ENCODE measurements at regions not wholly inside any gene's neighbourhood (a gene's known extent, or its start where the extent isn't known, plus 50 kb on each side); places are given as distances from the start of the nearest gene placed in this dataset.

- H3K27me3 ChIP-seq (ENCODE audit: control insufficient read depth in 1 of 2, insufficient read depth in 2 of 2, low read length in 2 of 2) = no peaks in the 10 kb centered on the region
- no peaks in the 10 kb centered on the region for H3K9me3 ChIP-seq (ENCODE audit: control insufficient read depth in 1 of 2, low read length in 2 of 2)
- H3K9ac ChIP-seq (ENCODE audit: low read depth in 1 of 2, low read length in 2 of 2) = no peak overlapping the region
- H3K36me3 ChIP-seq (ENCODE audit: control insufficient read depth in 1 of 2, insufficient read depth in 2 of 2, low read length in 2 of 2) = no peaks in the 10 kb centered on the region
- no peaks in the 10 kb centered on the region for H3K4me1 ChIP-seq (ENCODE audit: control insufficient read depth in 1 of 2, insufficient read depth in 2 of 2, low read length in 2 of 2)
- H3K4me3 ChIP-seq (ENCODE audit: low read depth in 1 of 2, low read length in 2 of 2) = no peak overlapping the region
- H3K27ac ChIP-seq (ENCODE audit: low read depth, low read length) = no peak overlapping the region
Measured at GRCh38 chr18:27794181-27794926, 382.6 kb downstream of the CDH2 start.

- Histone ChIP-seq H3K36me3 (ENCODE audit: control insufficient read depth in 1 of 2, insufficient read depth in 2 of 2, low read length in 2 of 2) (no peaks in the 10 kb centered on the region), H3K9ac (ENCODE audit: low read depth in 1 of 2, low read length in 2 of 2) (no peak overlapping the region), H3K27me3 (ENCODE audit: control insufficient read depth in 1 of 2, insufficient read depth in 2 of 2, low read length in 2 of 2) (no peaks in the 10 kb centered on the region), H3K27ac (ENCODE audit: low read depth, low read length) (no peak overlapping the region), H3K9me3 (ENCODE audit: control insufficient read depth in 1 of 2, low read length in 2 of 2) (no peaks in the 10 kb centered on the region), H3K4me1 (ENCODE audit: control insufficient read depth in 1 of 2, insufficient read depth in 2 of 2, low read length in 2 of 2) (no peaks in the 10 kb centered on the region), H3K4me3 (ENCODE audit: low read depth in 1 of 2, low read length in 2 of 2) (no peak overlapping the region)
Measured at GRCh38 chr18:27793013-27793785, 383.7 kb downstream of the CDH2 start.

- Histone ChIP-seq H3K27ac (ENCODE audit: low read depth, low read length) (no peak overlapping the region), H3K9me3 (ENCODE audit: control insufficient read depth in 1 of 2, low read length in 2 of 2) (no peaks in the 10 kb centered on the region), H3K4me3 (ENCODE audit: low read depth in 1 of 2, low read length in 2 of 2) (no peak overlapping the region), H3K9ac (ENCODE audit: low read depth in 1 of 2, low read length in 2 of 2) (no peak overlapping the region), H3K4me1 (ENCODE audit: control insufficient read depth in 1 of 2, insufficient read depth in 2 of 2, low read length in 2 of 2) (no peaks in the 10 kb centered on the region), H3K36me3 (ENCODE audit: control insufficient read depth in 1 of 2, insufficient read depth in 2 of 2, low read length in 2 of 2) (no peaks in the 10 kb centered on the region), H3K27me3 (ENCODE audit: control insufficient read depth in 1 of 2, insufficient read depth in 2 of 2, low read length in 2 of 2) (no peaks in the 10 kb centered on the region)
Measured at GRCh38 chr18:27789406-27789805, 387.5 kb downstream of the CDH2 start.

GRCh38 chr18:27787547-27787946 is 389.4 kb downstream of the CDH2 start:
- Histone ChIP-seq H3K4me1 (ENCODE audit: control insufficient read depth in 1 of 2, insufficient read depth in 2 of 2, low read length in 2 of 2) (no peaks in the 10 kb centered on the region), H3K27ac (ENCODE audit: low read depth, low read length) (no peak overlapping the region), H3K9me3 (ENCODE audit: control insufficient read depth in 1 of 2, low read length in 2 of 2) (no peaks in the 10 kb centered on the region), H3K4me3 (ENCODE audit: low read depth in 1 of 2, low read length in 2 of 2) (no peak overlapping the region), H3K27me3 (ENCODE audit: control insufficient read depth in 1 of 2, insufficient read depth in 2 of 2, low read length in 2 of 2) (no peaks in the 10 kb centered on the region), H3K36me3 (ENCODE audit: control insufficient read depth in 1 of 2, insufficient read depth in 2 of 2, low read length in 2 of 2) (no peaks in the 10 kb centered on the region), H3K9ac (ENCODE audit: low read depth in 1 of 2, low read length in 2 of 2) (no peak overlapping the region)

GRCh38 chr18:27785815-27786471 is 391.0 kb downstream of the CDH2 start:
- Histone ChIP-seq H3K9ac (ENCODE audit: low read depth in 1 of 2, low read length in 2 of 2) (no peak overlapping the region), H3K27me3 (ENCODE audit: control insufficient read depth in 1 of 2, insufficient read depth in 2 of 2, low read length in 2 of 2) (no peaks in the 10 kb centered on the region), H3K9me3 (ENCODE audit: control insufficient read depth in 1 of 2, low read length in 2 of 2) (no peaks in the 10 kb centered on the region), H3K27ac (ENCODE audit: low read depth, low read length) (no peak overlapping the region), H3K4me1 (ENCODE audit: control insufficient read depth in 1 of 2, insufficient read depth in 2 of 2, low read length in 2 of 2) (no peaks in the 10 kb centered on the region), H3K36me3 (ENCODE audit: control insufficient read depth in 1 of 2, insufficient read depth in 2 of 2, low read length in 2 of 2) (no peaks in the 10 kb centered on the region), H3K4me3 (ENCODE audit: low read depth in 1 of 2, low read length in 2 of 2) (no peak overlapping the region)

GRCh38 chr18:27780061-27780745 is 396.7 kb downstream of the CDH2 start:
- H3K27ac ChIP-seq (ENCODE audit: low read depth, low read length) = no peak overlapping the region
- H3K36me3 ChIP-seq (ENCODE audit: control insufficient read depth in 1 of 2, insufficient read depth in 2 of 2, low read length in 2 of 2) = no peaks in the 10 kb centered on the region
- H3K9ac ChIP-seq (ENCODE audit: low read depth in 1 of 2, low read length in 2 of 2) = no peak overlapping the region
- no peaks in the 10 kb centered on the region for H3K4me1 ChIP-seq (ENCODE audit: control insufficient read depth in 1 of 2, insufficient read depth in 2 of 2, low read length in 2 of 2)
- H3K4me3 ChIP-seq (ENCODE audit: low read depth in 1 of 2, low read length in 2 of 2) = no peak overlapping the region
- H3K27me3 ChIP-seq (ENCODE audit: control insufficient read depth in 1 of 2, insufficient read depth in 2 of 2, low read length in 2 of 2) = no peaks in the 10 kb centered on the region
- H3K9me3 ChIP-seq (ENCODE audit: control insufficient read depth in 1 of 2, low read length in 2 of 2) = no peaks in the 10 kb centered on the region

- Histone ChIP-seq H3K4me1 (ENCODE audit: control insufficient read depth in 1 of 2, insufficient read depth in 2 of 2, low read length in 2 of 2) (no peaks in the 10 kb centered on the region), H3K4me3 (ENCODE audit: low read depth in 1 of 2, low read length in 2 of 2) (no peak overlapping the region), H3K9me3 (ENCODE audit: control insufficient read depth in 1 of 2, low read length in 2 of 2) (no peaks in the 10 kb centered on the region), H3K27me3 (ENCODE audit: control insufficient read depth in 1 of 2, insufficient read depth in 2 of 2, low read length in 2 of 2) (no peaks in the 10 kb centered on the region), H3K9ac (ENCODE audit: low read depth in 1 of 2, low read length in 2 of 2) (no peak overlapping the region), H3K27ac (ENCODE audit: low read depth, low read length) (no peak overlapping the region), H3K36me3 (ENCODE audit: control insufficient read depth in 1 of 2, insufficient read depth in 2 of 2, low read length in 2 of 2) (no peaks in the 10 kb centered on the region)
Measured at GRCh38 chr18:27778925-27779324, 398.0 kb downstream of the CDH2 start.

GRCh38 chr18:27778441-27778840 is 398.5 kb downstream of the CDH2 start:
- no peaks in the 10 kb centered on the region for H3K27me3 ChIP-seq (ENCODE audit: control insufficient read depth in 1 of 2, insufficient read depth in 2 of 2, low read length in 2 of 2)
- H3K4me1 ChIP-seq (ENCODE audit: control insufficient read depth in 1 of 2, insufficient read depth in 2 of 2, low read length in 2 of 2) = no peaks in the 10 kb centered on the region
- no peak overlapping the region for H3K9ac ChIP-seq (ENCODE audit: low read depth in 1 of 2, low read length in 2 of 2)
- no peaks in the 10 kb centered on the region for H3K9me3 ChIP-seq (ENCODE audit: control insufficient read depth in 1 of 2, low read length in 2 of 2)
- no peak overlapping the region for H3K4me3 ChIP-seq (ENCODE audit: low read depth in 1 of 2, low read length in 2 of 2)
- H3K36me3 ChIP-seq (ENCODE audit: control insufficient read depth in 1 of 2, insufficient read depth in 2 of 2, low read length in 2 of 2) = no peaks in the 10 kb centered on the region
- no peak overlapping the region for H3K27ac ChIP-seq (ENCODE audit: low read depth, low read length)

- H3K4me3 ChIP-seq (ENCODE audit: low read depth in 1 of 2, low read length in 2 of 2) = no peak overlapping the region
- H3K36me3 ChIP-seq (ENCODE audit: control insufficient read depth in 1 of 2, insufficient read depth in 2 of 2, low read length in 2 of 2) = no peaks in the 10 kb centered on the region
- no peaks in the 10 kb centered on the region for H3K9me3 ChIP-seq (ENCODE audit: control insufficient read depth in 1 of 2, low read length in 2 of 2)
- H3K27ac ChIP-seq (ENCODE audit: low read depth, low read length) = no peak overlapping the region
- no peaks in the 10 kb centered on the region for H3K4me1 ChIP-seq (ENCODE audit: control insufficient read depth in 1 of 2, insufficient read depth in 2 of 2, low read length in 2 of 2)
- no peaks in the 10 kb centered on the region for H3K27me3 ChIP-seq (ENCODE audit: control insufficient read depth in 1 of 2, insufficient read depth in 2 of 2, low read length in 2 of 2)
- H3K9ac ChIP-seq (ENCODE audit: low read depth in 1 of 2, low read length in 2 of 2) = no peak overlapping the region
Measured at GRCh38 chr18:27772081-27772480, 404.8 kb downstream of the CDH2 start.

- Histone ChIP-seq H3K9me3 (ENCODE audit: control insufficient read depth in 1 of 2, low read length in 2 of 2) (no peaks in the 10 kb centered on the region), H3K9ac (ENCODE audit: low read depth in 1 of 2, low read length in 2 of 2) (no peak overlapping the region), H3K4me3 (ENCODE audit: low read depth in 1 of 2, low read length in 2 of 2) (no peak overlapping the region), H3K36me3 (ENCODE audit: control insufficient read depth in 1 of 2, insufficient read depth in 2 of 2, low read length in 2 of 2) (no peaks in the 10 kb centered on the region), H3K27me3 (ENCODE audit: control insufficient read depth in 1 of 2, insufficient read depth in 2 of 2, low read length in 2 of 2) (no peaks in the 10 kb centered on the region), H3K4me1 (ENCODE audit: control insufficient read depth in 1 of 2, insufficient read depth in 2 of 2, low read length in 2 of 2) (no peaks in the 10 kb centered on the region), H3K27ac (ENCODE audit: low read depth, low read length) (no peak overlapping the region)
Measured at GRCh38 chr18:27771571-27771970, 405.4 kb downstream of the CDH2 start.
